Mucosa of descending colon (tissue), 3 donors: ENCODE measurements at regions not wholly inside any gene's neighbourhood (a gene's known extent, or its start where the extent isn't known, plus 50 kb on each side); places are given as distances from the start of the nearest gene placed in this dataset.

Source experiments
- ATAC-seq: fragments of 200-7000 bp; cut with Tn5 transposase; one replicate; pipeline ENCODE4 v1.9.1; 2020; ENCODE audit warnings: mild to moderate bottlenecking, moderate library complexity
- DNase-seq, 3 donors: peaks; one replicate each; pipeline ENCODE4 v3.0.0-alpha.2; 2020
- H3K36me3 ChIP-seq: fragments of 200-600 bp; one replicate; pipeline ENCODE4 v1.8.0; 2021; ENCODE audit warnings: low read depth, mild to moderate bottlenecking
- H3K4me1 ChIP-seq: fragments of 200-600 bp; one replicate; pipeline ENCODE4 v1.8.0; 2021; ENCODE audit warnings: low read depth, mild to moderate bottlenecking
- H3K4me3 ChIP-seq: fragments of 200-600 bp; one replicate; pipeline ENCODE4 v1.8.0; 2021; ENCODE audit warnings: mild to moderate bottlenecking
- H3K9me3 ChIP-seq: fragments of 200-600 bp; one replicate; pipeline ENCODE4 v1.8.0; 2021; ENCODE audit warnings: mild to moderate bottlenecking
- CTCF ChIP-seq: fragments of 200-600 bp; IDR thresholded peaks from one replicate; pipeline ENCODE4 v1.8.0; 2022; ENCODE audit warnings: antibody characterized with exemption, mild to moderate bottlenecking
- intact Hi-C, 2 donors: fragments of 100-400 bp; cut with DNase I in 1 of 2; cut with micrococcal nuclease in 1 of 2; formaldehyde crosslinking; loops; one replicate each; pipeline versions ENCODE4 v1.11.0 to v1.11.1; 2022; cut with DNase I, micrococcal nuclease
- donor health status: DM: no; HTN: no; CAD: no; lungs with moderate emphysema.
- donor health status: DM: no; HTN: no; CAD: no.
- donor health status: DM: no; HTN: yes; CAD: no.

GRCh38 chr14:45531022-45531421 lies 278.0 kb upstream of the MIS18BP1 start:
- intact Hi-C loops, result no loop called here
- H3K4me3 ChIP-seq, result no peak overlapping the region
- H3K36me3 ChIP-seq, result no peaks in the 10 kb centered on the region
- H3K4me1 ChIP-seq, result no peaks in the 10 kb centered on the region
- H3K9me3 ChIP-seq, result no peaks in the 10 kb centered on the region
- DNase-seq (no peak), ATAC-seq (no peak)
- TF ChIP-seq CTCF, result no peak

- no peaks in the 10 kb centered on the region for H3K9me3 ChIP-seq
- intact Hi-C loops, result no loop called here
- no peaks in the 10 kb centered on the region for H3K4me1 ChIP-seq
- DNase-seq (peak in 2 of 3 donors; percentile 32 to 35), ATAC-seq (peak; percentile 70)
- peak; percentile 11 for TF ChIP-seq CTCF
- no peak overlapping the region for H3K4me3 ChIP-seq
- H3K36me3 ChIP-seq, result no peaks in the 10 kb centered on the region
Observed at GRCh38 chr14:45526715-45527549, 273.9 kb upstream of the MIS18BP1 start.

GRCh38 chr14:45519766-45520165 lies 266.8 kb upstream of the MIS18BP1 start:
- ATAC-seq (no peak), DNase-seq (no peak)
- Histone ChIP-seq H3K36me3 (no peaks in the 10 kb centered on the region), H3K4me3 (no peak overlapping the region), H3K9me3 (no peaks in the 10 kb centered on the region), H3K4me1 (no peaks in the 10 kb centered on the region)
- intact Hi-C loops, result no loop called here
- TF ChIP-seq CTCF, result no peak

GRCh38 chr14:45492876-45493275 lies 239.9 kb upstream of the MIS18BP1 start:
- H3K36me3 ChIP-seq, result no peaks in the 10 kb centered on the region
- no peak for DNase-seq
- H3K4me3 ChIP-seq, result no peak overlapping the region
- H3K4me1 ChIP-seq, result no peaks in the 10 kb centered on the region
- intact Hi-C loops, result no loop called here
- H3K9me3 ChIP-seq, result no peaks in the 10 kb centered on the region
- no peak for ATAC-seq
- no peak for TF ChIP-seq CTCF

GRCh38 chr14:45491914-45492313 lies 238.9 kb upstream of the MIS18BP1 start:
- TF ChIP-seq CTCF, result no peak
- ATAC-seq (no peak), DNase-seq (no peak)
- H3K9me3 ChIP-seq, result no peaks in the 10 kb centered on the region
- intact Hi-C loops, result no loop called here
- H3K36me3 ChIP-seq, result no peaks in the 10 kb centered on the region
- no peaks in the 10 kb centered on the region for H3K4me1 ChIP-seq
- H3K4me3 ChIP-seq, result no peak overlapping the region
